ENCODE measurements at regions not wholly inside any gene's neighbourhood (a gene's known extent, or its start where the extent isn't known, plus 50 kb on each side); places are given as distances from the start of the nearest gene placed in this dataset.

DNA sequence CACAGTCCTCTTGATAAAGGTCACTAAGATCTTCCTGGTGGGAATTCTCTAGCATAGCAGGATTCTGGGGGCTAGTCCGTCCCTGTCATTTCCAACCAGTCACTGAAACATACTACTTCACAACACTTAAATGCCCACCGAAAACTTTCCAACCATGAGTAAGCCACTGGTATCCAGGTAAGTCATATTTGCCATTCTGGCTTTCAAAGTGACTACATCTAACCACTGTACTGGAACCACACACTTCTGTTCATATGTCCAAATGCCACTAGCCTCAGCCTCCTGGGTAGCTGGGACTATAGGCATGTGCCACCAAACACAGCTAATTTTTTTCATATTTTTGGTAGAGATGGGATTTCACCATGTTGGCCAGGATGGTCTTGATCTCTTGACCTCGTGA is 64.3 kb upstream of the VANGL1 start:
- Histone ChIP-seq H3K9me3 (ENCODE audit: control insufficient read depth, insufficient read depth, low read length) (peaks cover 2% of the 10 kb centered on the region; the same call in 1 of the 2 replicates), H3K23ac (ENCODE audit: low read depth, low read length) (no peak overlapping the region), H3K9me1 (ENCODE audit: insufficient read depth, low read length) (no peaks in the 10 kb centered on the region), H3K56ac (ENCODE audit: extremely low read depth, insufficient read depth, low read length) (no peak overlapping the region), H4K8ac (ENCODE audit: low read depth in 2 of 2, low read length in 2 of 2) (no peak overlapping the region), H3K27ac (ENCODE audit: insufficient read depth, low read length) (no peak overlapping the region), H3K79me1 (ENCODE audit: low read depth in 1 of 2, low read length in 2 of 2) (no peaks in the 10 kb centered on the region), H3K18ac (ENCODE audit: low read depth, low read length) (no peak overlapping the region), H3K4me3 (ENCODE audit: insufficient read depth, low read depth, low read length) (no peak overlapping the region), H3K4me1 (ENCODE audit: control insufficient read depth, insufficient read depth, low read length) (no peaks in the 10 kb centered on the region), H2BK20ac (ENCODE audit: low read depth, low read length) (no peak overlapping the region), H4K20me1 (ENCODE audit: insufficient read depth, low read length) (no peaks in the 10 kb centered on the region), H3K9ac (ENCODE audit: low read depth, low read length) (no peak overlapping the region), H3K14ac (replicated peaks; ENCODE audit: low read depth, low read length) (no peak overlapping the region), H4K5ac (ENCODE audit: low read depth, low read length) (no peak overlapping the region), H3K36me3 (ENCODE audit: control insufficient read depth, insufficient read depth, low read length) (no peaks in the 10 kb centered on the region), H3K4me2 (ENCODE audit: low read depth, low read length) (no peak overlapping the region), H3K27me3 (ENCODE audit: control insufficient read depth, insufficient read depth, low read length) (peaks cover 1% of the 10 kb centered on the region; the same call in 1 of the 2 replicates), H2AK5ac (ENCODE audit: low read depth, low read length) (no peak overlapping the region), H2AFZ (replicated peaks; ENCODE audit: low read length, poor library complexity) (no peak overlapping the region), H3K4ac (ENCODE audit: low read depth, low read length) (no peak overlapping the region), H2BK15ac (ENCODE audit: low read depth, low read length) (no peak overlapping the region), H2BK120ac (ENCODE audit: low read depth, low read length) (no peak overlapping the region), H2AK9ac (replicated peaks; ENCODE audit: low read depth, low read length, poor library complexity) (no peak overlapping the region), H2BK5ac (ENCODE audit: low read depth, low read length, poor library complexity, severe bottlenecking) (no peak overlapping the region), H4K91ac (ENCODE audit: insufficient read depth, low read depth, low read length) (no peak overlapping the region)
- ATAC-seq (ENCODE audit: low read depth), result no peak
- DNase-seq, result no peak
- POLR2A ChIA-PET (ENCODE audit: unreplicated experiment), result no interaction called here
- BruUV-seq (replicated peaks), result no TSS peak
- in situ Hi-C loops (cut with MboI; ENCODE audit: low sequenced_read_pairs), result no loop called here
- intact Hi-C loops (cut with micrococcal nuclease), result no loop called here
- TF ChIP-seq MXI1 (IDR thresholded peaks at IDR 0.05; ENCODE audit: borderline replicate concordance, low read depth, low read length) (no peak), SMC3 (IDR thresholded peaks at IDR 0.05; ENCODE audit: low read depth, low read length) (no peak), POLR2A (IDR thresholded peaks at IDR 0.05; ENCODE audit: low read depth, low read length) (no peak), CHD1 (IDR thresholded peaks at IDR 0.05; ENCODE audit: low read depth, low read length) (no peak), MAZ (IDR thresholded peaks at IDR 0.05; ENCODE audit: borderline replicate concordance, low read depth, low read length) (no peak), BHLHE40 (IDR thresholded peaks at IDR 0.05; ENCODE audit: low read depth, low read length) (no peak), MAFK (IDR thresholded peaks at IDR 0.05; ENCODE audit: low read depth, low read length) (no peak), FOS (IDR thresholded peaks at IDR 0.05; ENCODE audit: low read depth, low read length) (no peak), RCOR1 (IDR thresholded peaks at IDR 0.05; ENCODE audit: insufficient replicate concordance, low read length) (no peak)
- CTCF ChIA-PET, result no interaction called here
- 57% methylated on average over 1 of the region's 3 CpGs; no CpG with 5 or more reads in 1 of the 2 experiments for WGBS, 2 experiments (ENCODE audit: extremely low coverage in 2 of 2, insufficient read length in 1 of 2)
- dilution Hi-C loops (cut with HindIII; ENCODE audit: low sequenced_read_pairs, unreplicated experiment), result loop anchor here (25.0 kb wide), 1 partner anchor 440 kb away; no protein-coding TSS in a partner anchor

Data from IMR-90 (cell line).